GM18508 (cell line): ENCODE measurements at regions not wholly inside any gene's neighbourhood (a gene's known extent, or its start where the extent isn't known, plus 50 kb on each side); places are given as distances from the start of the nearest gene placed in this dataset.

Experiments used
- ATAC-seq: cut with Tn5 transposase; IDR thresholded peaks from one replicate; pipeline ENCODE4 v1.9.1; 2021; ENCODE audit warnings: moderate number of reproducible peaks; ENCODE audit not compliant: insufficient read depth, unreplicated experiment

DNA sequence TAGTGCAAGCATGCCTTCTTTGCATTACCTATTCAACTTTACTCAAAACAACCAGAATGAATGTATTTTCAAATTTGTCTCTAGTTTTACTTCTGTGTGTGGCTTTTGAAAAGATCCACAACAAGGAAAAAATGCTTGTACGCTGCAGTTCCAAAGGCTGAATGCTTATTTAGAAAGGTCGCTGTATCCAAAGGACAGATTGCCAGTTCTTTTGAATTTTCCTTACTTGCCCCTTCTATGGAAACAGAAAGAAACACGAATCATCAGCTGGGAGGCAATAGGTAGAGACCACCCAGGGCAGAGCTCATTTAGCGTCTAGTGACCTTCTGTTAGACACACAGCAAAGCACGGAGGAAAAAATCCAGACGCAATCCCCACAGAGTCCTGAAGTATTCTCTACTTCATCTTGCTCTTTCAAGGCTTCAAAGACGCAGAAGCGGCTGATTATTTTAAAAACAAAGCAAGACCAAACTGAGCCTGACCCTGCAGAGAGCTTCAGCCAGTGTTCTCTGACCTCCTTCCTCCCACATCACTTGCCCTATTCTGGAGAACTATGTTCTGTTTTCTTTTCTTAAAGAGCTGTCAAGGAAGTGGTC is 674.6 kb upstream of the SGCG start:
- no peak for ATAC-seq

DNA sequence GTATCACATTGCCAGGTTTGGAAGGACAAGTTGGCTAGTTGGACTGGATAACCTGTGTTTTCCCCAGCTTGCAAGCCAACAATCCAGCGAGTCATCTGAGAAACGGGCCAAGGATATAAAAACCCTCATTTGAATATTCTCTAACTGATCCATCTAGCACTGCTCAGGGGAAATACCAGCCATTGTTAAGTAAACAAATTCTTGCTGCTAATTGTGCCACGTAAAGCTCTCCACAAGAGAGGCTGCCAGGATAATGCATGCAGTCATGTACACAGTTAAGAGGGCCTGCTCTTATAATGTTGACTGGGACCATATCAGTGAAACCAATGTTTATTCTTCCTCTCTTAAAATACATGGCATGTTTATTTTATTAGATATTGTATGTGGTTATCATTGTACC is 663.2 kb upstream of the SGCG start:
- ATAC-seq = no peak

DNA sequence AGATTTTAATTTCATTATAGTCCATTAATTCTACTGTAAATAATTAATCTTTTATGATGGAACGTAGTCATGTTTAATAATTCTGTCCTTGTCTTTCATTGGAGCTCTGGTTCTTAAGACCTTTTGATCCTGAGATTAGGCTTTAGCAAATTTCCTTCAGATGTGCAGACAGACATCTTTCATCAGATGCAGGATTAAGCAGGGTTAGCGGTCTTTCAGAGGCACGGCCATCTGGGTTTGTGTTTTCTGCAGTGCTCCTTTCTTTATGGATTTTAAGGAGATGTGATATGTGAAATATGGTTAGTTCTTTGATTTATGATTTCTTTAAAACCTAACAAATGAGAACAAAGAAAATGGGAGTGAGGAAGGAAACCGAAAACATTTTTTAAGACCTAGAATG is 643.9 kb upstream of the SGCG start:
- no peak for ATAC-seq

DNA sequence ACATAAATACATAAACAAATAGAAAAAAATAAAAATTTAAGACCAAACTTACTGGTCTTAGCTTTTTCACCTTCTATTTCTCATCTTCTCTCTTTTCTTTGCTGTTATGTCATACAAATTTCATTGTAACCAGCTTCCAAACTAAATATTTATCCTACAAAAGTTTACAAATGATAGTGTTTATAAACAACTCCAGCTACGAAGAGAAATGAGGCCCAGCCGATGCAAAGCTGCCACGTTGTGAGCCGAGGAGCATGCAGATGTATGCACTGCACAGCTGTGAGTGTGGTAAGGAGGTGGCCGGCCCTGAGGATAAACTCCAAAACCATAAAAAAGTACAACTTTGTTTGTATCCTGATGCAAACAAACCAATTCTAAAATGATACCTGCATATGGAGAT is 642.4 kb upstream of the SGCG start:
- no peak for ATAC-seq

DNA sequence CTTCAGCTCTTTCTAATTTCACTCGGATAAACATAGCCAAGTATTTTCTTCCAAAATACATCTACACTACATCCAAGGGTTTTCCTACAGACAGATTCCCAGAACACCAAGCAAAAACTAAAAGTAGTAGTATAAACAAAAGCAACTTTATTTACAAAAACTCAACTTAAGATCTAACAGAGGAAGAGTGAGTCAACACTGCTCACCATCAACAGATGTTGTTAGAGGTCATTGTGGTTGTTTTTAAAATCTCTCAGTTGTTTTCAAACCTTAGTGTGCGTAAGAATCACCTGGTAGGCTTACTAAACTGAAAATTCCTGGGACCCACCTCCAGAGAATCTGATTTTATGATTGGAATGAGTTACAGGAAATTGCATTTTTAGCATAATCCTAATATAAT is 631.7 kb upstream of the SGCG start:
- no peak for ATAC-seq

DNA sequence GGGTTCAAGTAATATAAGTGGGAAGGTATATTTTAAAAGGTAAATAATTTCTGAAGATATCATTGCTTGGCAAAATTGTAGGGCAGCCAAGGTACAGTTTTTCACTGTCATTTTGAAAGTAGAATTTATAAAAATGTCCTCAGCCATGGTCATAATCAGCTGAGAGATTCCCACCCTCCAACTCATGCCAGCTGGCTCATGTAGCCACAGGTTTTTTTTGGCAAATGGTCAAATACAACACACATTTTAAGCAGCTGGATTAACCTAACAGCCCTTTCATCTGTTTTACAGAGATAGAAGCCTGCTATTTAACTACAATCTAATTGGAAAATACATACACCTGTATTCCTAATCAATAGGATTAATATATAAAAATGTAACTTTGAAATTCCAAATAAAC is 619.2 kb upstream of the SGCG start:
- ATAC-seq = no peak

DNA sequence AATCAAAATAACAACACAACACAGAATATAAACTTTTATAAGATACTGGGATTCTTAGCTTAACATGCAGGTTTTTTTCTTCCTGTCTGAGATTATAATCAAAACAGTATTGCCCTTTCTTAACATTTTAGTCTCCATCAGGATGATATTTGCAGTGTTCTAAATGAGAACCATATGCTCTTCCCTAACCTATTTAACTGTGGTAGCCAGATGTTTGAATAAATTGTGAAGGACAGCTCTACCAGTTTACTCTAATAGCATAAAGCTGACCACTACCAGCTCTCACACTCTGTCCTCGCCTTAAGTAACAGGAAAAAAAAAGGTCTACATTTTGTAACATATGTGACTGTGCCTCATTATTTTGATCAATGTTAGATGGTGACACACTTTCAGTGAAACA is 618.7 kb upstream of the SGCG start:
- ATAC-seq = no peak

DNA sequence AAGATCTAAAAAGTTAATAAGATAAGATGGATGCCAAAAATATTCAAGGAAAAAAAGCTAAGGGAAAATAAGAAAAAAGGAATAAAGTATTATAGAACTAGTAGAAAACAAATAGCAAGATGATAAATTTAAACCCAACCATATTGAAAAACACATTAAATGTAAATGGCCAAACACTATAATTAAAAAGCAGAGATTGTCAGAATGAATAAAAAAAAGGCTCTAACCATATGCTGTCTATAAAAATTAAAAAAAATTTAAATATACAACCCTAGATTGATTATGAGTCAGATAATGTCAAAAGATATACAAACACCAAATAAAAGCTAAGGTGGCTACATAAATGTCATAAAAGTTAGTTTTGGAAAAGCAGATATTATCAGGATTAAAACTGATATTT is 617.5 kb upstream of the SGCG start:
- no peak for ATAC-seq

DNA sequence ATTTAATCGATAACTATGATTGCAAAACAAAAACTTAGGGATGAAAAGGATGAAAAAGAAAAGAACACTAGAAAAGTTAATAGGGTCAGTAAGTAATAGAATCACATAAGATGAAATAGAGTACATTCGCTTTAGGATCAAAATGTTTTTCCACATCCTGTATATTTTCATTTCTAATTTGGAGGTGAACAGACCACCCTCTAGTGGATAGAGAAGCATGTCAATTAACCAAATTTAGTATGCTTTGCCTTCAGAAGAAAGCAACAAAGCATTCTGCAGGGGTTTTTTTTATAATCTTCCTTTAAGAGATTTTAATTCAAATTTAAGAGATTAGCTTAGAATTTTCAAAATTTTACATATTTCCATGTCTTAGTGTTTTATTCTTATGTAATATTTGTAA is 611.0 kb upstream of the SGCG start:
- no peak for ATAC-seq

DNA sequence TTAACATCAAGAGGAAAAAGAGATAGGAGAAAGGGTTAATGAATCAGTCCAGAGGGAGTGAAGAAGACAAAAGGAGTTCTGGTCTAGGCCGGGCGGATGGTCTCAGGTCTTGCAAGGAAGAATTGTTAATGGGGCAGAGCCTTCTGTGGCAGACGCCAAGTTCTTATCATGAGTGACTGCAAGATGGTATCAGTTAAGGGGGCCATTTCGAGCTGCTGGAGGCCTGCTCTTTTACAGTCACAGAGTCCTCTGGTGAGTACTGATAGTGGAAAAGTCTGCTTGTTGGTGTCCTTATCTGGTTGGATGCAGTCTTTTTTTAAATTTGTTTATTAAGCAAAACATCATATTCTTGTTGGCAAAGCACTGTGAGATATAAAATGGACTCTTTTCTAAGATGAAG is 590.9 kb upstream of the SGCG start:
- no peak for ATAC-seq

DNA sequence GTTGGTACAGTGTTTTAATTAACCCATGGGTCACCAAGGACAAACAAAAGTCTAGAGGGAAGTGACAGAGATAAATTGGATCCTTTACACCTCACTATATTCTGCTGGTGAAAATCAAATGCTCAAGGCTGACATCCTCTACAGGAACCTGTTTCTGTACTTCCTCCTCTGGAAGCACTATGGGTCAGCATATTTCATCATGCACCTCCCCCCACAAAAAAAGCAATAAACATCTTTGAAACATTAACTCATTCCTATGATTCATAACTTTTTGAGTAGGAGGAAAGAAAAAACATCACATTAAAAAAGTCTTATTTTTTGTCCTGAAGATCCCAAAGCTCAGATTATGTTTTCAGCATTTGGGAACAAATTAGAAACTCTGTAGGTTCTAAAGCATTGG is 588.3 kb upstream of the SGCG start:
- no peak for ATAC-seq

DNA sequence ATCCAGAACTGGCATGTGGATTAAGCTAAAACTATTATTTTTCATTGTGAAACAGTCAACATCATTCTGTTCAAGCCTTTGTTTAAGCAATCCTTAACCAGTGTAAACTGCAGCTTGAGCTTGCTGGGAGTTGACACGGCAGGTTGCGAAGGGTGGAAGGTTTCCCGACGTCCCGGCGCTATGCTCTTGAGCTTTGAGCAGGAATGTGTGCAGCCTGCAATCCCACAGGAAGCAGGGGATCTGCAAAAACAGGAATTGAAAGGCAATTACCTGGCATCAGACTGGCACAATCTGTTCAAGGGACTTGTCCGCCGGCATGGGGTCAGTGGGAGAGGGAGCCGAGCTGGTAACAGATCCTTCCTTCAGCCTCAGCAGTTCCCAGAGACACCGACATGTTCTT is 586.7 kb upstream of the SGCG start:
- ATAC-seq = no peak

DNA sequence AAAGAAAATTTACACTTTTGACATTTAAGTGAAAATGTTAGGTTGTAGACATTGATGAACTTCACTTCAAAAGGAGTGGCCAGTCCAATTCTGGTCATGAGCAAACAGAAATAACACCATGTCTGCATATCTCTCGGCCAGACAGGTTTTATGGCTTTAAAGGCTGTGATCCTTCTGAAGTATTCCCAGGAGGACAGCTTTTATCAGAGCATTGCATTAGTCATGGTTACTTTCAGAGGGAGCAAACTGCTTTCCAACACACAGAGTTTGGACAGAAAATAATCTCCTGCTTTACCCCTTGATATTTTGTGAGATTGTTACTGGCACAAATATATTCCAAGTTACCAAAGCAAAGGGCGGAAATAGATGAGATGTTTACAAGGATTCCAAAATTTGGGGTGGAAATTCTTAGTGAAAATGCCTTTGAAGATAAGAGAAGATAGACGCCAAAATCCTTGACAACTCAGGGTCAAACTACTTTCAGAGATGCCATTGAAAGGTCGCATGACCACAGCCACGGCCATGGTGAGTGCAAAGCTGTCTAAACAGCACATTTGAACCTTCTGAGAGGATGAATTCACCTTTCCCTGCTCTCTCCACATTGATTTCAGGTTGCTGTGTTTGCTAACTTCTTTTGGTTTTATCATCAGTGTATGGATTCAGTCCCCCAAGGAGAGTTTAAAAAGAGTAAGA is 584.5 kb upstream of the SGCG start:
- ATAC-seq = no peak

DNA sequence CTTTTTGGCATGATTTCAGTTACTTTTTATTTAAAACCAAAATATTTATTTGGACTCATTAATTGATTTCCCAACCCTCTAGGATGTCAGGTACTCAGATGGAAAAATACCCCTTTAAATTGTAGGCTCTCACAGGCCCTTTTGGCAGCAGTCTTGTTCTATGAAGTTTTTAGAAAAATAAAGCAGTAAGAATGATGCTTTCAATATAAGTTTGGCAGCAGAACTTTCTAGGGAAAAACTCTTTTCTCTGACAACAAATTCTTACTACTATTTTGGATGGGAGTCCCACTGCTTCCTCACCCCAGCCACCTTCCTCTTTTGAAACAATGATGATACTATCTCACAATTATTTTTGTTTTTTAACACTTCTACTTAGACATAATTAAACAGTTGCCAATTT is 581.6 kb upstream of the SGCG start:
- no peak for ATAC-seq

DNA sequence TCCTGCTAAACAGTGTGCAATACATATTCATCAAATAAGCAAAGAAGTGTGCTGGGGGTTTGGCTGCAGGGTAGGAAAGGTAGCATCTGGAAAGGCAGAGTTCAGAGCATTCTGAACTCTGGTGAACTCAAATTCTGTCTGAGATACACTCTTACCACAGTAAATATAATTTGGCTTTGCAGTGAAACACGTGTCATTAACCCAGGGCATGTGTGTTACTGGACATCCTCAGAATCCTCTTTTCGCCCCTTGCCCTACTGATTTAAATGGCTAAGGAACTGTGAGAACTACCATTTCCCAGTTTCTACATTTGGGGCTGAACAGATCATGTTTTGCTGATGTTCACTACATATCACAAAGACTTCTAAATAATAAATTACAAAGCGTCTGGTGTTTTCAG is 562.8 kb upstream of the SGCG start:
- no peak for ATAC-seq

DNA sequence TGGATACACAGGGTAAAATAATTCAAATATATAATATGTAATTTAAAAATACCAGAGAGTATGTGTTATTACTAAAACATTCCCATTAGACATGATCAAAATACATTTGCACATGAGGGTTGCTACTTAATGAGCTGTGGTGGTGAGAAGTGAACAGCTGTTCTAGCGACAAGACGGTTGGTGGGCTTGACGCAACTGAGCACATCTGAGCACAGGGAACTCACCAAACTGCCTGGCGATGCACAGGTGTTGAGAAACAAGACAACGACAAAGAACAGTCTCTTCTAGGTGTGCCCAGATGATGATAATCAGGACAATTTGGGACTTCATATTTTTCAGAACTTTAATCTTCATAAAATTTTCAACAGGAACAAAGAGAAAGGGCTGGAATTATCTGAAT is 555.1 kb upstream of the SGCG start:
- no peak for ATAC-seq

DNA sequence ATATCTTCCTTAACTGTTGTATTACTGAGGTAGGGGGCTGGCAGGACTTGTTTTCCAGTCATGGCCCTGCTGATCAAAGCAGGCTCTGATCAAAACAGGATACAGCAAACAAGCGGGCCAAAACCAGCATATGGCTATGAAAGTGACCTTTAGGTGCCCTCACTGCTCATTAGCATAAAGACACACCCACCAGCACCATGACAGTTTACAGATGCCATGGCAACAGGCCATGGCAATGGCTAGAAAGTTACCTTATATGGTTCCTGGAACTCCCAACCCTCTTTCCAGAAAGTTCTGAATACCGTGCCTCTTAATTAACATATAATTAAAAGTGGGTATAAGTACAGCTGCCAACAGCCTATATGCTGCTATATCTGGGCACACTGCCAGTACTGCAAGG is 551.4 kb upstream of the SGCG start:
- no peak for ATAC-seq

DNA sequence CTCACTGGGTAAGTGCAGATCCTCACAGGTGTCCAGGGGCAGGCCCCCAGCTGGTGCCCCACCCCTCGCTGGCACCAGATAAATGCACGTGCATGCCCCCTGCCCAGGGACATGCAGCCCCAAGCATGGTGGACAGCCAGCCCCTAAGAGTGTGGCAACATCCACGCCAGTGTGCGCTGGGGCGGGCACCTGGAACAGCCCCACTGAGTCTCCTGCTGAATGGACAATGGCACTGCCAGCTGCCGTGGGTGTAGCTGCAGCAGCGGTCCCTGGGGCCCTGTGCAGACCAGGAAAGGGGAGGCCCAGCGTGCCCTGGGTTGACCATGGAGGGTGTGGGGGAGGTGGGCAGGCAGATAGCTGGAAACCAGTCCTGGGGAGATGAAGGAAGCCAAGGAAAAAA is 538.7 kb upstream of the SGCG start:
- ATAC-seq = no peak

DNA sequence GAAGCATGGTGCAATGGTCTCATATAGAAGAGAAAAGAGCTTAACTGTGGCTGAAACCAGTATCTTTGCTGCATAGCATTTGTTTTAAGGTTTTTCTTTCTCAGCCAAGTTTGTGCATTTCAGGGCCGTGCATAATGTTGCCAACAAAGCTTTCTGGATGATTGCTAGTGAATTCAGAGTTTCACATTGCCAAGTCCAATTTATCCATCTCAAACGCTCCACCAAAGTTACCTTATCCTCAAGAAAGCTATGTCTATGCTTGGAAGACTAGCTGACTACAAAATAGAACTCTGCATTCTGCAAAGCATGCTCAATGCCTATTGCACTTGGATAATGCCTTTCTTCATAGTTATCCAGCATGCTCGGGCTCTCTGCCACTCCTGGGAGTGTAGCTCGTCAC is 535.8 kb upstream of the SGCG start:
- ATAC-seq = no peak

DNA sequence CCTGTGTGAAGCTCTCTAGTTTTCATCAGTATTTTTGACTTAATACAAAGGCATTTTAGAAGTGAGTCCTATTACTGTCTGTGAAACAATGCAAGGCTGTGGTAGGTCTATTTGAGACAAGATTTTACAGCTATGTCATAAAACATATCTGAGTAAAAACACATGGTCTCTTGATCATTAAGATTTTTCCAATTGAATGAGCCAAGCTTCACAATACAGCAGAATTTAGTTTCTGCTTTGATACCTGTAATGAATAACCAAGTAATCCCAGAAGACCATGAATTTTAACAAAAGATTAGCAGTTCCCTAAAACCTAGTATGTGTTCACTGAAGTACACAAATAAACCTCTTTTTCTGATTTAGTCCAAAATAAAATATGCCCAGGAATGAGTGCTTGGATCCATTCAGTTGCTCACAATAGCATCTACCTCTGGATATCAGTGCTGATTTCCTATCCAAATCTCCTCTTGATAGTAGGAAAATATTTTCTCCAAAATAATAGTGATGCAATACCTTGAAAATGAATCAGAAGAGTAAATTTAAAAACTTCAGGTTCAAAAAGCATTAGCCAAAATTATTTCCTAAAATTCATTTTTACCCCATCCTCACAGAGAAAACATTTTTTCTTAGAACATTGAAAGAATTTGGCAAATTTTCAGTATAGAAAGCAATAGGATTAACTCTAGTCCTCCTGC is 533.5 kb upstream of the SGCG start:
- ATAC-seq = no peak

DNA sequence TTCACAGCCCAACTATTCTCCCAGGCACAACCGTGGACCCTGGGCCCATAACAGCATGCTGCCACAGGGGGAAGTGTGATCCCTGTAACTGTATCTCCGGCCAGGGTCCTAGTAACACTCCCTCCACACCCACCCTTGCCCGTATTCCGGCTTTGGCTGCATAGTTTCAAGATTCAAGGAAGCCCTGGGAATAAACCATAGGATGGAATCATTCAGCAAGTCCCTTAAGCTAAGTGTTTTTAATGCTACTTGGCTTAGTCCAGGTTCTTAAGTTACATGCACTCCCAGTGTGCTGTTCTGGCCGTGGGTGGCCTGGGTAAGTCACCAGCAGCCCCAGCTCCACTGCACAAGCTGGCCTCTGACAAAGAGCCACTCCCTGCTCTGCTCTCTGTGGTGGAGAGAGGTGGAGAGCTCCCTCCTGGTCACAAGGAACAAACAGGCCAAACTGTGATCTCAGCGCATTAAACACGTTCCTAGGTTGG is 532.4 kb upstream of the SGCG start:
- no peak for ATAC-seq

DNA sequence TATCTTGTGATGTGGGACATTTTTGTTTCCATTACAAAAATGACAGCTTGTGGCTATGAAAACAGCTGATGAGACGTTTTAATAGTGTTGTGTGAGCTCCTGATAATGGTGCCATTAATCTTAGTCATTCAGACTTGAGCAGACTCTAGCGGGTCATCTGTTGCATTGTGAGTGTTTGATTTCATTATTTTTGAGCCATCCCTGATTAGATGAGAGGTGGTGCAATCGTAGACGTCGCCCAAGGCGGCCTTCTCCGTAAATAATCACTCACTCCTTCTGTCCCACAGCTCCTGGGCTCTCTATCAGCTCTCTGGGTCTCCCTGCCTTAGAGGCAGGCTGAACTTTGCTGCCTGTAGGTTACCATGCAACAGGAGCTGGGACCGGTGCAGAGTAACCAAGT is 528.0 kb upstream of the SGCG start:
- ATAC-seq = no peak
